Activated CD4-positive, alpha-beta T cell treated with anti-CD3 and anti-CD28 coated beads, Interleukin-2, amount 50 U/mL, for 16 hours (primary cell): ENCODE measurements at regions not wholly inside any gene's neighbourhood (a gene's known extent, or its start where the extent isn't known, plus 50 kb on each side); places are given as distances from the start of the nearest gene placed in this dataset.

Experiments used
- DNase-seq: peaks from one replicate; pipeline ENCODE4 v3.0.0-alpha.2; 2020

DNA sequence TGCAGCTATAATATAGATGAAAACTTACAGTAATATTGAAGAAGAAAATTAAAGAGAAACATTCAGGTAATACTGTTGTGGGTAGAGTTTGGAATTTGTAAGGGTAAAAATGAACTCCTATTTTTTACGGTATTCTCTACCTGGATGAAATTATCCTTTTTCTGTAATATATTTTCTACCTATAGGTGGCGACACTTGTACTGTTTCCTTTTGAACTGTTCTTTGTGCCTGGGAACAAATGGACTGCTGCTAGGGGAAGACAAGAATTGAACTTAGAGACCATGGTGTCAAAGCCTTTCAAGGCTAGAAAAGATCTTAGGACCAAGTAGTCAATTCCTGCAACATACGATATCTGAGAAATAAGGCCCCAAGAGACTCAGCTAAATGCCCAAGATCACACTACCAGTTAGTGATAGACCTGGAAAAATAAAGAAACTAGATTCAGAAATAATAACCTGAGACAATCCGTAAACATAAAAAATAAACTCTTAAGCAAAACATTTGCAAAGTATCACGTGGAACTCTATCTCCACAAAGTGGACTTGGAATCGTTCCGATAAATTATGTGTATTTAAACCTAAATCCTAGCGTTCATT is 383.8 kb downstream of the TFAP2A start:
- DNase-seq, result peak; percentile 4

DNA sequence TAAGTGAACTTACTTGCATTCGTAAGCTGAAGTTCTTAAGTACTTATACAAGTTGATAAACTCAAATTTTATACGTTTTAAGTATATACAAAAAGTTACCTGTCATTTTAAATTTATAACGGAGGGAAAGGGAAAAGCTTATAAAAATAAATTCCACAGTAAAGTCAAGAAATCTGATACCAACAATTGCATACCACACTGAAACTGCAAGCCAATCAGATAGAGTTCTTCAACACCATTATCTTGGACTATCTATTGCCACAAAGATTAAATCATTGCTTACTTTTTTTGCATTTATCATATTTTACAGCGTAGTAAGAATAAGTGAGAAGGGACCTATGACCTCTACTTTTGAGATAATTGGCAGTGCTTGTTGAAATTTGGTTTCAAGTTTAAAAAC is 386.7 kb downstream of the TFAP2A start:
- no peak for DNase-seq

DNA sequence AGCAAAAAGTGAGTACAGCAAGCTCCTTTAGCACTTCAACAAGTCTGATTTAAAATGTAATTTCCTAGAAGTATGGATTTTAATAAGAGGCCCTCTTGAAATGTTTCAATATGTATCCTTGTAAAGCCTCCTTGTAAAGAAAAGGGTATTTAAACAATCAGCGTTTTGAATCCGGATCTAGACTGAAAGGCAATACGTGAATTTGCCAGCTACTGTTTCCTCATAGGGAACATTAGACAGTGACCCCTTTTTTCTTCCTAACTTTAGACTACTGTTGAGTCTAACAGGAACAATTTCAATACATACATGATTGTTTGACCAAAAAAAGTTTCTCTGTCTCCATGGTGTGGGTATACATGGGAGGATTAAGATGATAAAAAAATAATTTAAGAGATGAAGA is 395.0 kb downstream of the TFAP2A start:
- DNase-seq, result no peak

DNA sequence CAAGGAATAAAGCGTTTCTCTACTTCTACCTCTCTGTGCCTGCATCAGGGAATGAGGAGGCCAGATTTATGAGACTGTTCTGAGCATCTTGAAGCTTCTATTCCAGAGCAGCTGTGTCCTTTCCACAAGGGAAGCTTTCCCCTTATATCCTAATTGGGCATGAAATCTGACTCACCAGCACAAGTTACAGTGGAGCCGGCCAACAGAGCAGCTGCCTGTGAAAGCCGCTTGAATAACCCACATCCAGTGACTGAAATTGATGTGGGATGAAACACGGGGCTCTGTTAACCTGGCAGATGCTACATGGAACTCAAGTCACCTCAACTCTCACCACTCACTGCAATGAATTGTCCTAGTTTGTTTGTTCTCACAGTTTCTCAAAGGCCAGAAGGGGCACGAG is 400.3 kb downstream of the TFAP2A start:
- DNase-seq, result no peak

DNA sequence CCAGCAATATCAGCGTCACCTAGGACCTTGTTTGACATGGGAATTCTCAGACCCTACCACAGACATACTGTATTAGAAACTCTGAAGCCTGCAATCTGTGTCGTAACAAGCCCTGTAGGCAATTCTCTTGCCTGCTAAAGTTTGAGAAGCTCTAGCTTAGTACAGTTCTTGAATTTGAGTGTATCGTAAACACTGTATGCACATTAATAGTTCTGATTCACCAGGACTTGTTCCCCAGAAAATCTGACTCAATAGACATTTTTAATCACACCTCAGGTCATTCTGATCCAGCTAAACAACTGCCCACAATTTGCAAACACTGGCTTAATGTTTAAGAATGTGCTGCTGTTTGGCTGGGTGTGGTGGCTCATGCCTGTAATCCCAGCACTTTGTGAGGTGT is 414.3 kb downstream of the TFAP2A start:
- DNase-seq, result no peak

DNA sequence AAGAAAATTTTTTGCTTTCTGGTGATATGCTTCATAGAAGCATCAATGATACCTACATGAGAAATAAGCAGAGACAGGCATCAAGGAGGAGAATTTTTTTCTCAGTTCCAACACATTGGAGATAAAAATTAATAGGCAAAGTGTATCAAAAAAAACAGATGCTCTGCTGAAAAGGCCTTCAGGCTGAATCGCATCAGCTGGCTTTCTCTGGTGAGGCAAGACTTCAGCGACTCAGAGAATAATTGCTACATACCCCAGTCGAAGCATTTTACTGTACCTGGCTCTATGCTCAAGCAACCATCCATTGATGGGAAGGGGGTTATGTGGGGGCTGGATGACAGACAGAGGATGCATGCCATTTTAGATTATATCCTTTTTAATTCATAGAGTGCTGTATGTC is 415.1 kb downstream of the TFAP2A start:
- DNase-seq, result no peak

DNA sequence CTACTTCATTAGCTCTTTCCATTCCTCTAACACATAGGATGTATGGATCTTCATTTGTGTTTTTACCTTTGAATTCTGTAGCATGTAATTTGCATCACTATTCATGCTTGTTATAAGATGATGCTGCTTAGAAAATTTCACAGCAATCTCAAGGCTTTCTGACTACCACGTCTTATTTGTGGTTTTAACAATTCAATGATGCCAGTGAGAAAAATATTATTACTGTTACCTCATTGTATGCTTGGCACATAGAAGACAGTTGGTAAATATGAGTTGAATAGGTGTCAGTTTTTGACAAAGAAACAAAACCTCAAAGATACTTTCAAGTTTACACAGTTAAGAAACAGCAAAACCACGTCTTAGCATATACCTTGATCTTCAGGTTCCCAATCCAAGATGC is 428.6 kb downstream of the TFAP2A start:
- no peak for DNase-seq

DNA sequence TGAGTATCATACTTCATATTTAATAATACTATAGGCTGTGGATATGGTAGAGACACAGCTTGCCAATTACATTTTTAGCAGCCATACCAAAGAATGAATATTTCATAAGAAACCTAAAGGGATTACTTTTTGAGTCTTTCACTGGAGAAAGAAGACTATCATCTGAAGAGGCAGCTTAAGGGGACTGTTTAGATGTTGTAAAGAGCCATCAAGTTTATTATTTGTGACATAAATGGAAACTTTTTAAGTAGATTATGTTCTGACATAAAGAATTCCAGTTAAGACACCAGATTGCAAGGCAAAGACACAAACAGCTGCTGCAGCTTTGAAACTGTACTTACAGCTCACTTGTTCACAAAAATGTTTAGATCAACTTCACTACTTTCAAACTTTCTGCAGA is 429.4 kb downstream of the TFAP2A start:
- no peak for DNase-seq

DNA sequence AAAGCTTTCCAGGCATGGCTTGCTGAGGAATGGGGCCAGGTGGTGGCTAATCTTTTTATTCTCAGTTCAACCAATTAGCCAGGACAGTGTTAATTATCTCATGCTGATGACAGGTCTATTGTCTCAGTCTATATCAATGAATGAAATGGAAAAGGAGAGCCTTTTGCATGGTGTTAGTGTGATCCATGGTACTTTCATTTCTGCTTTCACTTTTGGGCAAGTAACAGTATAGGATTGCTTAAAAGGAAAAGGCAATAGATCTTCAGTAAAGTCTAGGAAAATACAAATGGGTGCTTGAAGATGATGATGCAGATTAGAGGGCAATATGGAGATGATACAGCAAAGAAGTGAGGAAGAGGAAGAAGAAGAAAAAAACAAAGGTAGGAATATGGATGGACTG is 430.3 kb downstream of the TFAP2A start:
- DNase-seq, result no peak

DNA sequence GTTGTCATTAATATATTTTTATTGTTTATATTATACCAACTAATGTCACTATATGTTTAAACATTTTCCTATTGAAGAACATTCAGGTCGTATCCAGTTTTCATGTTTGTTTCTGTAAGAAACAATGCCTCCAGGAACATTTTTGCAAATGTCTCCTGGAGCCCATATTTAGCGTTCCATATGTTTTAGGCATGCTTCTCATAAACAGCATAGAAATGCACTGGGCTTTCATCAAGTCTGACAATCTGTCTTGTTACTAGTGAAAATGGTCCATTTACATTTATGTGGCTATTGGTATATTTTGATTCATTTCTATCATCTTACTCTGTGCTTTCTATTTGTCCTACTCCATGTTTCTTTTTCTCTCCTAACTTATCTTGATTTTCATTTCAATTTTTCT is 431.7 kb downstream of the TFAP2A start:
- no peak for DNase-seq

DNA sequence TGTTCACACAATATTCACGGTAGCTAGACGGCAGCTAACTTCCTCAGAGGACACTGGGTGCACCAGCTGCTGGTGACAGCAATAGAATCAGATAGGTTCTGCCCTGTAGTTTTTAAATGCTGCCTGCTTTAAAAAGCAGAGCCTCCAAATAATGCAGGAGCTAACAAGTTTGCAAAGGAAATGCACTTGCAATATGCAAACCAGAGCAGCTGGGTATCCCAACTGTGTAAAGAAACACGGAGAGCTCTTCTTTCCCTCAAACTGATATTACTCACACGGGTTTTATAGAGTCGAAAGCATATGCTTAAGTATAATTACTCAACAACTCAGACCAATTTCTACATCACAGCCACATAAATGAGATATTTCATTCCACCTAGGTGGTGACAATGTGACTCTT is 432.7 kb downstream of the TFAP2A start:
- no peak for DNase-seq

DNA sequence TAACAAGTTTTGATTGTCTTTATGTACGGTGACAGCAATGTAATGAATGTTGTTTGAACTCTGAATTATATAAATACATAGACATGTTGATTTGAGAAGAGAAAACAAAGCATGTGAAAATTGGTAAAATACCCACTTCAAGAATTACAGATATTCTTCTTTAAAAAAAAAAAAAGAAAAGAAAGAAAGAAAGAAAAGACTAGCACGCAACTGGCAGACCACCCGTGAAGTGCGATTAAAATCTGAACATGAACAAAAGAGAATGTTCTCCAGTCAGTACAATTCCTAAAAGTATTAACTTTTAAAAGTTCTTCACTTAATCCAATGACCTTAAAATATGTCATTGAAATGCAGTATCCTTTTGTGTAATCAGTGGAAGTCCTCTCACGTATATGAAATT is 434.9 kb downstream of the TFAP2A start:
- DNase-seq, result no peak

DNA sequence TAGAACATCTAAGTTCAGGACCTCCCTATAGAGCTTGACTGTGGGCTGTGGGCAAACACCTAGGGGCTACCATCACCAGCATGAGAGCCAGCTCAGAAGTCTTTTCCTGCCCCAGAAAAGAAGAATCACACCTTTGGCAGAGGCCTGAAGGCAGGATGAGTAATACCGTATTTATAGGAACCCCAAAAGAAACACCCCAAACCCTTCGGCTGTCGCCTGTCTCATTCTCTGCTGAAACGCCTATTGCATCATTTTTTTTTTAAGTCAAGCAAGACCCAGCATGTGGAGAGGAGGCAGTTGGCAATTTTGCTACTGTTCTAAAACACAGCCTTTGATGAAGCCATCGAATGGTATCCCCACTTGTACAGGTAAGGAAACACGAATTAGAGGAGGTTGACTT is 436.4 kb downstream of the TFAP2A start:
- no peak for DNase-seq

DNA sequence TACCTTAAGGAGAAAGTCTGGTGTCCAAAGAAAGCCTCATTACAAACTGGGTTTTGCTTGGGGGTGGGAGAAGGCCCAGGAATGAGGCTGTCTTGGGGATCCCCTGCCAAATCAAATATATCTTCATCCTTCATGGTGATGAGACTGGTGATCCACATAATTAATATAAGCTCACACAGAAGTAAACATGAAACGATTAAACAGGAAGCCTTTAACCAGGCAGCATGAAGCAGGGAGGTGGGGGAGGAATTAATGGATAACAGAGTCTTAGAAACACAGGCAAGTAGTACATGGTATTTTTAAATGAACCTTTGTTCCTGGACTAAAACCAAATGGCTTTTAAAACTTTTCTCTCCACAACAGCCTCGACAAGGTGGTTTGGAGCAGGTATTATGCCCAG is 437.5 kb downstream of the TFAP2A start:
- no peak for DNase-seq

DNA sequence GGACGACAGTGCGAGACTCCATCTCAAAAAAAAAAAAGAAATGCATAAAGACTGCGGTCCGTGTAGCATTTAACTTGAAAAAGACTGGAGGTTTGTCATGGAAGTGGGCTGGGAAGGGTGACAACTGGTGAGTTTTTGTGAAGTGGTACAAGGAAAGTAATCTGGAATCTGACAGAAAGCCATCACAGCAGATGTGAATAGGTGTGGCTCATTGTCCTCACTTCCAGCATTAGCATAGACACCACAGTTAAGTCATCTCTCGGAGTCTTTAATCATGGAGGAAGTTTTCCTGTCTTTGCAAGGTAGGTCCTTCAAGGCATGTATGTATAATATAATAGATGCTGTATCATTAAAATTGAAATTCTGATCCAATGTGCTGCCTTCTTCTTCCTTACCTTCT is 453.2 kb downstream of the TFAP2A start:
- no peak for DNase-seq

DNA sequence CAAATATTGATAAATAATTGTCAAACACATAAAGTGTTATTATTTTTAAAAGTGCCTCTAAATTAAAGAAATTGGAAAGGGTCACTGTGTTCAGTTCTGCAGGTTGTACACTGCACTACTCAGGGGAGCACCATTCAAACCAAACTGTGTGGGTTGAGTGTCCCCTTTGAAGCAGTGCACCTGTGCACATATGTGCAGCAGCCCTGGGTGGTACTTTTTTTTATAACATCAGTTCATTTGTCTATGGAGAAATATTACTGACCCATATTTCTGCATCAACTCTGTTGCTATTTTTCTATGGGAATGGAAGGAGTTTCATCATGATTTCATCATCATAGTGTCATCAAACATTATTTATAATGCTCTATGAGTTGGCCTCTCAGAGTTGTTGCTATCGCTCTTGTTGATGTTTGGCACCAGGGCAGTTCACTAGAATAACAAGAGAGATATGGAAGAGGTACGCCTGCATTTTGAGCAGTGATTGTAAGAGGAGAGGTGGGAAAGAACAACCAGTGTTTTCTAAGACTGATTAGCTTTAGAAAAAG is 457.6 kb downstream of the TFAP2A start:
- no peak for DNase-seq

DNA sequence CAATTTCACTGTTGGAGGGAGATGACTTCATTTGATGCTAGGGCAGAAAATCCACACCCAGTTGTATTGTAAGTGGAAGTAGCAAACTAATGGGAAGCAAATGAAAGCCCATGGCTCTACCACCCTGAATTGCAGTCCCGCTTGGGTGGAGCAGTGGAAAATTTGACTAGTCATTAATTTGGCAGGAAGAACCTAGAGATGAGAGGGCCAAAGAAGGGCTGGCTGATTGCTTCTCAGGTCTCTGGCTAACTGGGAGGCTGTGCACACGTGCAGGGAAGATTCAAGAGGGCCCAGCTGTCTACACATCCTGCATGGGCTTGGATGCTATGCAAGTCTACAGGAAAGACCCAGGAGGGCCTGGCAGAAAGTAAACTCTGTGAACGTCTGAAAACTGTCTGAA is 466.2 kb downstream of the TFAP2A start:
- DNase-seq, result no peak

DNA sequence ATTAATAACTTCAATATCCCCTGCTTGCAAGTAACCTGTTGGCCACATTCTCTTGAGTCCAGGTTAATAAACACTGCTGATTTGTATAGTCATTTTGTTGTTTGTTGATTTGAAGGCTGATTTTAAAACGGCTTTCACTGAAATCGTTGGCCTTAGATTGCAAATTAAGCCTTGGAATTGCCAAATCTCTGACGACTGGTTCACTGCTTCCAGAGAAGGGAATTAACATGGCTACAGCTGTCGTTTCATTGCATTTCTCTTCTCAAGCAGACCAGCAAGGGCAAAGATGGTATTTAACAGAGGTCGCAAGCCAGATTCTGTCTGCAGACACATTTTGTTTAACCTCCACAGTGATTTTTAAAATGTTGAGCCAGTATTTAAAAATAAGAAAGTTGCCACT is 470.9 kb downstream of the TFAP2A start:
- DNase-seq, result no peak

DNA sequence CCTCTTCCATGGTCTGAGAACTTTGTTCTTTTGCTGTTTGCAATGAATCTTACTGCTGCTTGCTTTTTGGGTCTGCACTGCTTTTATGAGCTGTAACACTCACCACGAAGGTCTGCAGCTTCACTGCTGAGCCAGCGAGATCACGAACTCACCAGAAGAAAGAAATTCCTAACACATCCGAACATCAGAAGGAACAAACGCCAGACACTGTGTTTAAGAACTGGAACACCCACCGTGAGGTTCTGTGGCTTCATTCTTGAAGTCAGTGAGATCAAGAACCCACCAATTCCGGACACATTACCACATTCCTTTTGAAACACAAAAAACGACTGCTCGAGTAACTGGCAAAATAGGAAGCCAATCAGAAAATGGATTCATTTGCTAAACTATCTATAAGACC is 471.8 kb downstream of the TFAP2A start:
- no peak for DNase-seq

DNA sequence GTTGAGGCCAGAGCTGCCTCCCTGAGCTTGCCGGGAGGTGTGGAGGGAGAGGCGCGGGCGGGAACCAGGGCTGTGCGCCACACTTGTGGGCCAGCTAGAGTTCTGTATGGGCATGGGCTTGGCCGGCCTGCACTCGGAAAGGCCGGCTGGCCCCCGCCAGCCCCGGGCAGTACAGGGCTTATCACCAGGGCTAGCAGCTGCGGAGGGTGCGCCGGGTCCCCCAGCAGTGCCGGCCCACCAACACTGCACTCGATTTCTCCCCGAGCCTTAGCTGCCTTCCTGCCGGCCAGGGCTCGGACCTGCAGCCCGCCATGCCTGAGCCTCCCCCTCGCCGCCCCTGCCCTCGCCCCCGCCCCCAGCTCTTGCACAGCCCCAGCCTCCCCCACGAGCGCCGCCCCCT is 472.7 kb downstream of the TFAP2A start:
- no peak for DNase-seq

DNA sequence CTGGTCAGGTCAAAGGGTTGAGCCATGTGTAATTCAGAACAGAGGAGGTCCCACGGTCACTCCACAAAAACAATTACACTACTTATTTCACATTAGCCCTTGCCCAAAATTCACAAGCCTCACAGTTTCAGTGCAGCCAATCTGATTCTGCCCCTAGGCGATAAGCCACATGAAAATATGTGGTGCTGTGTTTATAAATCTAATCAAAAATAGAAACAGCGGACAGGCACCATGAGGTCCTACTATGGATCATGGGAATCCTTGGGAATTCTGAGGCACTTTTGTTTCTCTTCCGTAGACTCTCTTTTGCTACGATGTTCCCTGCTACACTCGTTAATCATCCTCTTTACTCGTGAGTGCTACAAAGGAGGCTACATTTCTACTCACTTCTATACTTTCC is 476.1 kb downstream of the TFAP2A start:
- DNase-seq, result no peak

DNA sequence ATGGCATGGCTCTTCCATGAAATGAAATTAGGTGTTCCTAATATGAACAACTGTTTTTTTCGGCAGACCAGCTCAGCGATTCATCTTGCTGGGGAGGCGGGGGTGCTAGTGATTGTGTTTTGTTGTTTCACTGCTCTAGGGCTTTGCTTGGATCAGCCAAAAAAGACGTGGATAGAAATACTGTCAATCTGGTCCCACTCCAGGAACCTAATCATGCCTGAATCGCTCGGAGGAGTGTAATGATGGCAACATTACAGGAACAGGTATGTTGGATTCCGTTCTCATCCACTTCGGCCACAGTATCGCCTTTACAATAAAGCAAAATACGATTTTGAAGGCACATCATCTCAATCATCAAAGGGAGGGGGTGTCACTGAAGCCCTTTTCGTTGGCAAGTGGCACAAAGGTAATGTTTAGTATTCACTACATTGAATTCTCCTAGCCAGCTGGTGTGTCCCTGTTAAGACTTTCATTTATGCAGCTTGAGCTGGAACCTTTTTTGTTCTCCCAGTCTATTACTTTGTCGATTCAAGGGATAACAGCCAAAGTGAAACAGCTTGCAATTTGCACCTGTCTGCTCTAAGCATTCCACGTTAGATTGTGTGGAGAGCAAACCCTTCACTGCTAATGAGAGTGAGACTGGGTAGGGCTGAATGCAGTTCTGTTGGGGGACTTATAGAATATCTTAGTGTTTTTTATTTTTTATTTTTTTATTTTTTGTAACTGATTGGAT is 477.7 kb downstream of the TFAP2A start:
- no peak for DNase-seq

DNA sequence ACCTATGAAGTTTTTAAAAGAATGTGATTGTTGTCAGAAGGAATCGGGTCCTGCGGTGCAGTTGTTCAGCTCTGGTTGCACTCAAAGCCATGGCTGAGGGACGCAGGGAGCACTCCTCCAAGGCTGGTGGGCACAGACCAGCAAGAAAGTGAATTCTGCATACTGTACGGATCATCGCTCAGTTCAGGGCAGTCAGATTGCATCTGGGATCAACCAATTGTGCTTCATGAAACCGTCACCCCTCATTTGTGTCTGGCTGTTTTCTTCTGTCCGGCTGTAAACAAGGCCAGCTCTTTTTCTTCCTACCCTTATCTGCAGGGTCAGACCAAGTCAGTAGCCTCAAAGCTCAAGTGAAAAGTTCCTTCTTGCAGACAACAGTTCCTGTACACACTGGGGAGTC is 478.3 kb downstream of the TFAP2A start:
- no peak for DNase-seq

DNA sequence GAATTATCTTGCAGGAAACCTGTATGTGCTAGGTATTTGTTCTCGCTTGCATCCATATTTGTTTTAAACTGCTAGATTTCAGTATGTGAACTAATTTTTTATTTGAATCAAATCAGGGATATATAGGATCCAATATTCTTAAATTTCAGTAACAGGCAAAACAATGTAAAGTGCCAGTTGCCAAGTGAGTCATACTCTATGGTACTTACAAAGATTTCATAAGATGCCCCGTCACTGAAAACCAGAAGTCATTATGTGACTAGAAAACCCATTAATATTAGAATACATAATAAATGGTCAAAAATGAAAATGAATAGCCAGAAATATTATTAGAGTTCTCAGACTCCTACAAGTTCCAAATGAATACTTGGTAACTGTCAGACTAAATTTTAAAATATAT is 481.2 kb downstream of the TFAP2A start:
- DNase-seq, result no peak

DNA sequence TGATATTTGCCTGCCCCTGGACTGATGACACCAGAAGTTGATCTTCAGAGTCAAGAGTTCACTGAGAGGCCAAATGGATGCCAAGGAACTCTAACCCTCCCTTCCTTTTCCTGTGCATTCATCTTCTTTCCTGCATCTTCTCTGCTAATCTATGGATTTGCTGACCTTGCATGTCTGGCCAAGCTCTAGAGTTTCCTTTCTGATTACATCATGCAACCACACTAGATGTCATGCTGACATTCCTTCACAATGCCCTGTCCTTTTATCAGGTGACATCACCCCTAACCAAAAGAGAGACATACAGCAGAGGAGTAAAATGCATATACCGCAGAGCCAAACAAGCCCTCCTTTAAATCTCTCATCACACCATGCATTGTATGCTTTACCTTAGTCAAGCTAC is 487.6 kb downstream of the TFAP2A start:
- no peak for DNase-seq
